PC-9 (cell line): ENCODE measurements at regions not wholly inside any gene's neighbourhood (a gene's known extent, or its start where the extent isn't known, plus 50 kb on each side); places are given as distances from the start of the nearest gene placed in this dataset.
"Not testable (repeated sequence)": the region's sequence is repeated elsewhere in the genome, so short reads cannot be mapped to it uniquely, and the experiment has no call there.

Source experiments
- BruUV-seq: library from RNA; stranded (reverse); fragments of 400-500 nt; replicated peaks from 2 replicates; lab custom pipeline; 2021; lab: Mats Ljungman, UMichigan
- CTCF ChIA-PET: fragments of 300-600 bp; sonication (Branson Sonifier 250); formaldehyde crosslinking; loops from one replicate; lab custom pipeline; 2022; ENCODE audit warnings: antibody characterized with exemption; lab: Charles Lee
- POLR2A ChIA-PET: fragments of 300-600 bp; sonication (Branson Sonifier 250); formaldehyde crosslinking; loops from one replicate; lab custom pipeline; 2022; ENCODE audit warnings: antibody characterized with exemption; ENCODE audit not compliant: unreplicated experiment; lab: Charles Lee
- DNase-seq, 2 experiments: peaks; one replicate each; pipeline versions ENCODE4 v3.0.0 to v3.0.0-alpha.2; 2015 to 2022; ENCODE audit warnings: mixed read lengths in 1 of 2
- H2AFZ ChIP-seq: fragments of 200-600 bp; sonication (generic); 2 replicates; pipeline ENCODE4 v1.8.1; 2017; ENCODE audit warnings: antibody characterized with exemption
- H3F3A ChIP-seq: fragments of 200-600 bp; sonication (generic); 2 replicates; pipeline ENCODE4 v1.8.1; 2017; ENCODE audit warnings: antibody characterized with exemption, mild to moderate bottlenecking, low read depth; ENCODE audit not compliant: insufficient read depth
- H3K27ac ChIP-seq: fragments of 200-600 bp; sonication (generic); 2 replicates; pipeline ENCODE4 v1.6.1; 2016; ENCODE audit warnings: mixed run types
- H3K27me3 ChIP-seq: fragments of 200-600 bp; sonication (generic); 2 replicates; pipeline ENCODE4 v1.6.1; 2016; ENCODE audit warnings: low read depth, mixed run types; ENCODE audit not compliant: insufficient read depth
- H3K36me3 ChIP-seq: fragments of 200-600 bp; sonication (generic); 2 replicates; pipeline ENCODE4 v1.6.1; 2016; ENCODE audit warnings: low read depth, mixed run types
- H3K4me1 ChIP-seq: fragments of 200-600 bp; sonication (generic); replicated peaks from 2 replicates; pipeline ENCODE4 v1.6.1; 2016; ENCODE audit warnings: mixed run types; ENCODE audit not compliant: insufficient read depth
- H3K4me2 ChIP-seq: fragments of 200-600 bp; sonication (generic); 2 replicates; pipeline ENCODE4 v1.6.1; 2017; ENCODE audit warnings: mixed run types
- H3K4me3 ChIP-seq: fragments of 200-600 bp; sonication (generic); 2 replicates; pipeline ENCODE4 v1.6.1; 2016; ENCODE audit warnings: mixed run types
- H3K79me2 ChIP-seq: fragments of 200-600 bp; sonication (generic); 2 replicates; pipeline ENCODE4 v1.6.1; 2017; ENCODE audit warnings: low read depth, mixed run types
- H3K9me2 ChIP-seq: fragments of 200-600 bp; sonication (generic); 2 replicates; pipeline ENCODE4 v1.8.1; 2017; ENCODE audit warnings: mild to moderate bottlenecking; ENCODE audit not compliant: insufficient read depth
- H3K9me3 ChIP-seq: fragments of 200-600 bp; sonication (generic); 2 replicates; pipeline ENCODE4 v1.8.1; 2016; ENCODE audit warnings: low read depth; ENCODE audit not compliant: insufficient read depth
- H4K20me1 ChIP-seq: fragments of 200-600 bp; sonication (generic); 2 replicates; pipeline ENCODE4 v1.8.1; 2017; ENCODE audit not compliant: insufficient read depth
- CTCF ChIP-seq: fragments of 200-600 bp; sonication (generic); conservative IDR thresholded peaks from 2 replicates; pipeline ENCODE4 v1.6.1; 2017; ENCODE audit warnings: mixed run types, antibody characterized with exemption, mild to moderate bottlenecking, moderate library complexity
- intact Hi-C: fragments of 100-400 bp; cut with micrococcal nuclease; formaldehyde crosslinking; loops from one replicate; pipeline ENCODE4 v1.10.0; 2022; ENCODE audit not compliant: unreplicated experiment

- H3K4me1 ChIP-seq, DNase-seq, intact Hi-C loops, H3K79me2 ChIP-seq, H3K9me3 ChIP-seq, BruUV-seq, H3K27ac ChIP-seq, H3K4me3 ChIP-seq, H3K36me3 ChIP-seq, H3F3A ChIP-seq, CTCF ChIA-PET, H3K4me2 ChIP-seq, H2AFZ ChIP-seq, H4K20me1 ChIP-seq, H3K9me2 ChIP-seq, POLR2A ChIA-PET: not testable (repeated sequence)
- H3K27me3 ChIP-seq: peaks cover 19% of the 10 kb centered on the region
These were observed 56.6 kb upstream of the ASNS start for GRCh38 chr7:97928844-97929243.

GRCh38 chr7:97927790-97928748 is 55.9 kb upstream of the ASNS start:
- POLR2A ChIA-PET, H3K9me2 ChIP-seq, H3K27ac ChIP-seq, BruUV-seq, CTCF ChIA-PET, H3K4me1 ChIP-seq, intact Hi-C loops, H3K79me2 ChIP-seq, H3K36me3 ChIP-seq, H3K9me3 ChIP-seq, H3F3A ChIP-seq, H4K20me1 ChIP-seq: not testable (repeated sequence)
- peak overlapping the region; percentile 80; the same call in 1 of the 2 replicates for H3K4me2 ChIP-seq
- peak overlapping the region; percentile 78; the same call in 1 of the 2 replicates for H2AFZ ChIP-seq
- TF ChIP-seq CTCF: peak; percentile 64
- H3K4me3 ChIP-seq: peak overlapping the region; percentile 54; the same call in 1 of the 2 replicates
- peak in 1 of 2 experiments; percentile 68 for DNase-seq
- peaks cover 14% of the 10 kb centered on the region for H3K27me3 ChIP-seq
